Left ventricle myocardium inferior (tissue), 1 donor: ENCODE measurements at regions not wholly inside any gene's neighbourhood (a gene's known extent, or its start where the extent isn't known, plus 50 kb on each side); places are given as distances from the start of the nearest gene placed in this dataset.
A peak's percentile ranks its signal among the peaks of the same experiment; 100 is the strongest.

Experiments
- DNase-seq: peaks from one replicate; pipeline ENCODE4 v3.0.0-alpha.2; 2020
- H3K27ac ChIP-seq: fragments of 200-600 bp; replicated peaks from 2 replicates; pipeline ENCODE4 v1.8.0; 2021
- H3K27me3 ChIP-seq: fragments of 200-600 bp; 2 replicates; pipeline ENCODE4 v1.8.0; 2021; ENCODE audit warnings: low read depth
- H3K36me3 ChIP-seq: fragments of 200-600 bp; 2 replicates; pipeline ENCODE4 v1.8.0; 2021
- H3K4me1 ChIP-seq: fragments of 200-600 bp; 2 replicates; pipeline ENCODE4 v1.8.0; 2021
- H3K4me3 ChIP-seq: fragments of 200-600 bp; 2 replicates; pipeline ENCODE4 v1.8.0; 2021; ENCODE audit warnings: mild to moderate bottlenecking, moderate library complexity
- H3K9me3 ChIP-seq: fragments of 200-600 bp; replicated peaks from 2 replicates; pipeline ENCODE4 v1.8.0; 2021
- intact Hi-C: fragments of 100-400 bp; cut with micrococcal nuclease; formaldehyde crosslinking; loops from one replicate; pipeline ENCODE4 v1.11.0; 2022
- TF ChIP-seq, protein P1 (sequence below): fragments of 200-600 bp; IDR thresholded peaks from 2 replicates; pipeline ENCODE4 v1.8.0; 2021; ENCODE audit warnings: antibody characterized with exemption, mild to moderate bottlenecking, borderline replicate concordance
- donor health status: DM: no; HTN: yes; CAD: no; lungs with severe emphysema.

DNA sequence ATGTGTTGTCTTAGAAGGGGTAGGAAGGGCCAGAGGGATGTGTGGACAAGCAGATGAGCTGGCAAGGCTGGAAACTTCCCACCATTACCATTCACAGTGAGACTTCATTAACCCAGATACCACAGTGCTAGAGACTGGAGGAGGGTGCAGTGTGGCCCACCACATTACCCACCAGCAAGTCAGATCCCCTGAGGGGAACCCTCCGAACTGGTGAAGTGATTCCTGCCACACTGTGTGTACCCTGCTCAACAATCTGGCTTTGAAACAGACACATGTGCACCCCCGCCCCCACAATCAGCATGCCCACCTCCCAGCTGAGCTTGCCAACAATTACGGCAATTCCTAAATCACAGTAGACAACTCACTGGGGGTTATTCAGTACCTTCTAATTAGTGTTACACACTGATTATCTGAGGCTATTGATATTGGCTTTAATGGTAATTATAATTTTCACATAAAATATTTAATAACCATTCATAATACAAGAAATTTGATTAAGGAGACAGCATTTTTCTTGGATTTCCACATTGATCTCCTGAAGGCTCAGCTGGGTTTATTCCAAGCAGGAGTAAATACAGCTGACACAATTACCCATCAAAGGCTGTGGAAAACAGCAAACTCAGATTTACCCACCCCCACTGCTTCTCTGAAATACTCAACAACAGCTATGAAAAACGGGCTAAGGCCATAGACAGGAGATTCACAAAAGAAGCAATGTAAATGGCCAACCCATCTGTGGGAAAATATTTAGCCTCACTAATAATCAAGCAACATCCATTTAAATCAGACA is 169.3 kb upstream of the FSTL4 start:
- H3K27ac ChIP-seq, result no peak overlapping the region
- no peak for DNase-seq
- intact Hi-C loops, result no loop called here
- peaks cover 5% of the 10 kb centered on the region for H3K27me3 ChIP-seq
- no peaks in the 10 kb centered on the region for H3K9me3 ChIP-seq
- H3K36me3 ChIP-seq, result no peaks in the 10 kb centered on the region
- peaks cover 8% of the 10 kb centered on the region for H3K4me1 ChIP-seq
- no peak overlapping the region for H3K4me3 ChIP-seq
- TF ChIP-seq, protein P1, sequence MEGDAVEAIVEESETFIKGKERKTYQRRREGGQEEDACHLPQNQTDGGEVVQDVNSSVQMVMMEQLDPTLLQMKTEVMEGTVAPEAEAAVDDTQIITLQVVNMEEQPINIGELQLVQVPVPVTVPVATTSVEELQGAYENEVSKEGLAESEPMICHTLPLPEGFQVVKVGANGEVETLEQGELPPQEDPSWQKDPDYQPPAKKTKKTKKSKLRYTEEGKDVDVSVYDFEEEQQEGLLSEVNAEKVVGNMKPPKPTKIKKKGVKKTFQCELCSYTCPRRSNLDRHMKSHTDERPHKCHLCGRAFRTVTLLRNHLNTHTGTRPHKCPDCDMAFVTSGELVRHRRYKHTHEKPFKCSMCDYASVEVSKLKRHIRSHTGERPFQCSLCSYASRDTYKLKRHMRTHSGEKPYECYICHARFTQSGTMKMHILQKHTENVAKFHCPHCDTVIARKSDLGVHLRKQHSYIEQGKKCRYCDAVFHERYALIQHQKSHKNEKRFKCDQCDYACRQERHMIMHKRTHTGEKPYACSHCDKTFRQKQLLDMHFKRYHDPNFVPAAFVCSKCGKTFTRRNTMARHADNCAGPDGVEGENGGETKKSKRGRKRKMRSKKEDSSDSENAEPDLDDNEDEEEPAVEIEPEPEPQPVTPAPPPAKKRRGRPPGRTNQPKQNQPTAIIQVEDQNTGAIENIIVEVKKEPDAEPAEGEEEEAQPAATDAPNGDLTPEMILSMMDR, result no peak

DNA sequence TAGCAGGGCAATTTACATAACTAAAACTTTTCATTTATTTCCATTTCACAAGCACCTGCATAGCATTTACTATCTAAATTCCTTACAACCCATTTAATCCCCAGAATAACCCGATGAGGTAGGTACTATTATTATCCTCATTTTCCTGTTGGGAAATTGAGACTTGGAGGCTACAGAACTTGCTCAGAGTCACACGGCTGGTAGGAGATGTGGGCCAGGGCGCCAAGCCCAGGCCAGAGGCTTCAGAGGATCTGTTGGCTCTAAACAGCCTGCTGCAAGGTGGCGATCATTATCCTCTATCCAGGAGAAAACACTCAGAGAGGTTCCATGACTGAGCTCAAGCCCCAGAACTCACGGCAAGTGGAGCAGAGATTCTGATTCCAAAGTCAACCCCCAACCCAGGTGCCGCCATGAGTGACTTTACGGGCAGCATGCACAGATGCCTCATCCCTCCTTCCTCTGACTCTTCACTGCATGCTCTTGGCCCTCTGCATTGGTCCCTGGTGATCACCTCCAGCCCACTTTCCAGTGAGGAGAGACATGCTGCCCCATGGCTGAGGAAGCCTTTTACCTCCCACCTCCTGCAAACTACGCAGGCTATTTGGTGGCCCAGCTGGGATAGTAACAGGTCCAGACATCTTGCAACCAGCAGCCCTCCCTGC is 168.4 kb upstream of the FSTL4 start:
- Histone ChIP-seq H3K36me3 (no peaks in the 10 kb centered on the region), H3K27me3 (peaks cover 12% of the 10 kb centered on the region), H3K4me1 (peaks cover 8% of the 10 kb centered on the region), H3K27ac (peak overlapping the region; percentile 30), H3K4me3 (no peak overlapping the region), H3K9me3 (no peaks in the 10 kb centered on the region)
- intact Hi-C loops, result no loop called here
- DNase-seq, result no peak
- TF ChIP-seq, protein P1, result no peak

DNA sequence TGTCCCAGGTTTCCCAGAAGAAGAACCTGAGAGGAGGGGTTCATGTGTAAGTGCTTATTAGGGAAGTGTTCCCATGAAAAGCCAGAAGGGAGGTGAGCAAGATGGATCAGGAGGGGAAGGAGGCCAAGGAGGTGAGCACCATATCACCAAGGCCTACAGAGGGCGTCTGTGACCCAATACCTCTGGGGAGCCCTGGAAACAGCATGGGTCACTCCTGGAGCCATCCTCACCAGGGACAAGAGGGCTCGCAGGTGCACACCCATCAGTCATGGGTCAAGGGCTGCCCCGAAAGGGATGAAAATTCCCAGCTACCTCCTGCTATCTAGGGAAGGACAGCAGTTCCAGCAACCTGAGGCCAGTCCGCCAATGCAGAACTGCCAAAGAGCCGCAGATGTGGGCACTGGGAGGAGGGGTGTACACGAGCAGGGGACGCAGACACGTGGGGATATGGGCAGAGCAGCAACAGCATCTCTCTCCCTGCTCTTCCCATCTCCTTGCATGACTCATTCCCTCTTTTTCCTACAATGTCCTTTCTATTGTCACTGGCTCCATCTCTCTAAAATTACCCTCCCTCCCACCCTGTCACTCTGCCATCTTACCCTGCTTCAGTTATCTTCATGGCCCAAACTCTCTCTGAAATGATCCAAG is 167.6 kb upstream of the FSTL4 start:
- Histone ChIP-seq H3K9me3 (no peaks in the 10 kb centered on the region), H3K27ac (peak overlapping the region; percentile 30), H3K27me3 (peaks cover 14% of the 10 kb centered on the region), H3K36me3 (no peaks in the 10 kb centered on the region), H3K4me1 (peaks cover 8% of the 10 kb centered on the region), H3K4me3 (no peak overlapping the region)
- TF ChIP-seq, protein P1, result no peak
- intact Hi-C loops, result no loop called here
- no peak for DNase-seq

DNA sequence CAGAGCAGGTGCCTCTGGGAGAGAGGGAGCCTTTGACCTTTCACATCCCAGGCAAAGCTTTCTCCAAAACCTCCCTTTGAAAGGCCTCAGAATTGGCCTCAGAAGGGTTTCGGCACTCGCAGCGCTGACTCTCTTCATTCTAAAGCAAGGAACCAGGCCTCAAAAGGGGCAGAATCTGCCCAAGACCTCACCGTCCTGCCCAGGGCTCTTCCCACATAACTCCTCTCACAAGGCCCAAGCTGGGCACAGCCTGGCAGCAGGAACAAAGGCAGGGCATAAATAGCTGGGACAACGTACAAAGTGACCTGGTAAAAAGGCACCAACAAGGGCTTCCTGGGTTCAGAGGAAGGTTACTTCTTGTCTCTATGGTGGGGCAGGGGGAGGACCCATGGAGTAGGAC is 166.3 kb upstream of the FSTL4 start:
- DNase-seq, result no peak
- Histone ChIP-seq H3K9me3 (no peaks in the 10 kb centered on the region), H3K4me1 (peaks cover 8% of the 10 kb centered on the region), H3K4me3 (no peak overlapping the region), H3K36me3 (no peaks in the 10 kb centered on the region), H3K27ac (no peak overlapping the region), H3K27me3 (peaks cover 14% of the 10 kb centered on the region)
- intact Hi-C loops, result no loop called here
- TF ChIP-seq, protein P1, result no peak

DNA sequence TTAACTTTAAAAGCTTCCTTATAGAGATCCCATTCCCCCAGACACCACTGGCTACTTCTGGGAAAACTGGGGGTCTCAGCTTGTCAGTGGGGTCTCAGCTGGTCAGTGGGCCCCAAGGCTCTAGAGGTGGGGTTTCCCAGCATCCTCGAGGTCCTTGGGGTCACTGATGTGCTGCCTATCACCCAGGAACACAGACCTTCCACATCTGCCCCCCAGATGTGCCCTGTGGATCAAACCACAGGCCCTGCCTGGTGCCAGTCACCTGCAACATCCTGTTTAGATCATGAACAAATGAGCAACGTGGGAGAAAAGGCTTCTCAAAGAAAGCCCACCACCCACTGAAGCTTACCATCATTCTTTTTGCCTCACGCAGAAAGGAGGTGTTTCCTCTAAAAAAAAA is 165.6 kb upstream of the FSTL4 start:
- Histone ChIP-seq H3K4me1 (peaks cover 8% of the 10 kb centered on the region), H3K27me3 (peaks cover 18% of the 10 kb centered on the region), H3K9me3 (no peaks in the 10 kb centered on the region), H3K4me3 (no peak overlapping the region), H3K27ac (no peak overlapping the region), H3K36me3 (no peaks in the 10 kb centered on the region)
- TF ChIP-seq, protein P1, result no peak
- intact Hi-C loops, result no loop called here
- DNase-seq, result no peak
